IgD-negative memory B cell (primary cell): ENCODE measurements at regions not wholly inside any gene's neighbourhood (a gene's known extent, or its start where the extent isn't known, plus 50 kb on each side); places are given as distances from the start of the nearest gene placed in this dataset.
A peak's percentile ranks its signal among the peaks of the same experiment; 100 is the strongest.

Source experiments
- H3K27ac Mint-ChIP-seq, 3 donors: one replicate each; pipeline ENCODE4 v1.8.0; 2020 to 2022; ENCODE audit warnings: mild to moderate bottlenecking in 3 of 3, mixed read lengths in 3 of 3, moderate library complexity in 1 of 3
- H3K27me3 Mint-ChIP-seq: one replicate; pipeline ENCODE4 v1.8.0; 2021; ENCODE audit warnings: mixed read lengths
- H3K36me3 Mint-ChIP-seq: one replicate; pipeline ENCODE4 v1.8.0; 2020; ENCODE audit warnings: mild to moderate bottlenecking, mixed read lengths
- H3K4me1 Mint-ChIP-seq, 3 donors: one replicate each; pipeline ENCODE4 v1.8.0; 2020 to 2022; ENCODE audit warnings: mixed read lengths in 3 of 3, mild to moderate bottlenecking in 1 of 3
- H3K4me3 Mint-ChIP-seq, 4 donors: one replicate each; pipeline ENCODE4 v1.8.0; 2020 to 2022; ENCODE audit warnings: mild to moderate bottlenecking in 4 of 4, mixed read lengths in 4 of 4, moderate library complexity in 3 of 4
- H3K9me3 Mint-ChIP-seq, 3 donors: one replicate each; pipeline ENCODE4 v1.8.0; 2020 to 2021; ENCODE audit warnings: mixed read lengths in 3 of 3, mild to moderate bottlenecking in 1 of 3

DNA sequence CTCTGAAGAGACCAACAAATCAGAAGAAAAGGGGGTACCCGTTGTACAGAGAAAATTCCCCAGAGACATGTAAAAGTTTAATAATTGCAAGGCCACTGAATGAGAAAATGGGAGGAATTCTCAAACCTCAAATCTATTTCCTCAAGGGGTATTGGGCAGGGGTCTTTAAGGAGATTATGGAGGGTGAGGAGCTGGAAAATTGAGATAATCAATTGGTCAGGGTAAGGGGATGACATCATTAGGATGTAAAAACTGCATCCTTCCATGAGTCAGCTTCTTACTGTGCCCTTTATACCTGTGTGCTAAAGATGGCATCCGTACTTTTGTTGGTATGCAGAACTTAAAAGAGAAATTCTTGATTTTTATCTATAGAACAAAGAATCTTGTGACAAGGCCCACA, 641.5 kb downstream of the LRFN5 start:
- H3K4me3 Mint-ChIP-seq = no peak overlapping the region
- peaks cover 2% of the 10 kb centered on the region for H3K36me3 Mint-ChIP-seq
- no peak overlapping the region for H3K27ac Mint-ChIP-seq
- peaks cover 2 to 9% (median 3%) of the 10 kb centered on the region in 3 donors for H3K9me3 Mint-ChIP-seq
- H3K4me1 Mint-ChIP-seq = peaks cover 0 to 4% (median 1%) of the 10 kb centered on the region in 3 donors
- H3K27me3 Mint-ChIP-seq = no peaks in the 10 kb centered on the region

DNA sequence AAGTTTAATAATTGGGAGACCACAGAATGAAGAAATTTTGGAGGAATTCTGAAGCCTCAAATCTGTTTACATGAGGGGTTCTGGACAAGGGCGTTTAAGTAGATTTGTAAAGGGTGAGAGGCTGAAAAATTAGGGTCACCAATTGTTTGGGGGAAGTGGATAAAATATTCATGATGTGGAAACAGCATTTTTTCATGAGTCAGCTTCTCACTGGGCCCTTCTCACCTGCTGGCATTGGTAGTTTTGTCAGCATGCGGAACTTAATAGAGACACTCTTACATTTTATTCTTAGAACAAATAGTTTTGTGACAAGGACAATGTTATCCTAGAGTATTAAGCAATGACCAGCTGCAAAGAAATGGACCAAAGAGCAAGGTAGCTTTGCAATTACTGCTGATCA, 634.4 kb downstream of the LRFN5 start:
- H3K36me3 Mint-ChIP-seq = peaks cover 4% of the 10 kb centered on the region
- H3K4me1 Mint-ChIP-seq = no peaks in the 10 kb centered on the region
- no peaks in the 10 kb centered on the region for H3K27me3 Mint-ChIP-seq
- H3K4me3 Mint-ChIP-seq = no peak overlapping the region
- H3K9me3 Mint-ChIP-seq = peaks cover 2 to 13% (median 4%) of the 10 kb centered on the region in 3 donors
- H3K27ac Mint-ChIP-seq = no peak overlapping the region

DNA sequence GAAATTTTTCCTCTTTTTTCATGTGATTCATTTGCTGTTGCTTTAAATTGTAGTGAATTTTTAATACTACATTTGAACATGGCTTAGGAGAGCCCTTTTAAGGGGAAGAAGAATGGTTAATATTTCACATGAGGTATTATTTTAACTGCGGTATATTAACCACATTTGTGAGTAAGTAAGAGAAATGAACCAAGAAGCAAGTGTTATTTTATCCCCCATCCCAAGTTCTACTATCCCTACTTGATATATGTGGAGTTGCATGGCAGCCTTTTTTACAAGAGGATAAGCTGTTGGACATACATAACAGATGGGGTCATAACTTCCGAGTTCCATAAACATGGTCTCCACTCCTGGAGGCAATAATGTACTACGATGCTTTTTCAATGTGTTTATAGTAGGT, 623.3 kb downstream of the LRFN5 start:
- Mint-ChIP-seq H3K27ac (no peak overlapping the region), H3K27me3 (no peaks in the 10 kb centered on the region), H3K4me1 (peaks cover 0 to 3% (median 0%) of the 10 kb centered on the region in 3 donors), H3K9me3 (peaks cover 0 to 2% (median 0%) of the 10 kb centered on the region in 3 donors), H3K36me3 (no peaks in the 10 kb centered on the region), H3K4me3 (no peak overlapping the region)

DNA sequence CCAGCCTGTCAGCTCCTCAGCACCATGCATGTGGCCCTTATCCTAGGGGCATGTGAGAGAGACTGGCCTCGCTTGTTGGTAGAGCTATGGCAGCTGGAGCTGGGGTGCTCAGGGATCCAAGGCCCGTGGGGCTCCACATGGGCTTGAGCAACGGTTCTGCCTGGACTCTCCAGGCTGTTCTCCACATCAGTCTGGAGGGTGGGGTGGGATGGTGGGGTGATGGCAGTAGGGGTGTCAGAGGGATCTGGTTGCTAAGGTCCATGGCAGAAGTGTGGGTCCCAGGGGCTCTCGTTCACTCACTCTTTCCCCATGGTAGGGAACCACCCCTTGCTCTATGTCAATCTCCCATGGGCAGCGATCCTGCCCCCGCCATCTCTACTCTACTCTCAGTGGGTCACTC, 622.6 kb downstream of the LRFN5 start:
- H3K36me3 Mint-ChIP-seq = no peaks in the 10 kb centered on the region
- no peaks in the 10 kb centered on the region for H3K27me3 Mint-ChIP-seq
- no peak overlapping the region for H3K4me3 Mint-ChIP-seq
- peaks cover under 1 to 4% (median 1%) of the 10 kb centered on the region in 3 donors for H3K4me1 Mint-ChIP-seq
- no peak overlapping the region for H3K27ac Mint-ChIP-seq
- H3K9me3 Mint-ChIP-seq = peaks cover 0 to 2% (median 0%) of the 10 kb centered on the region in 3 donors

DNA sequence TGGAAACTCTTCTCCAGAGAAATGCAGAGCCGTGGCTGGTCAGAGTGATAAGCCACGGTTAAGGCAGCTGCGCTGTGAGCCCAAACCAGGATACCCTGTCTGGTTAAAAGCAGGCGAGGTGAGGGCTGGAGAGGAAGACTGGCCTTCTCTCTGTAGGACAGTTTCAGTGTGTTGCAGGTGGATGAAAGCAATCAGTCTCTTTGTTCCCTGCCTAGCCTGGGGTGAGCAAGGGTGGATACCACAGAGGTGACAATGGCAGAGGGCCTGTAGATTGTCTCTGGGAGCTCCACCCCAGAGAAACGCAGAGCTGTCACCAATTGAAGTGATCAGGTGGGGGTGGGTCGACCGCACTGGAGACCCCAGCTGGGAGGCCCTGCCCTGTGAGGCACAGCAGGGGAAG, 621.9 kb downstream of the LRFN5 start:
- no peaks in the 10 kb centered on the region for H3K27me3 Mint-ChIP-seq
- no peak overlapping the region for H3K27ac Mint-ChIP-seq
- peaks cover 4 to 10% (median 7%) of the 10 kb centered on the region in 3 donors for H3K4me1 Mint-ChIP-seq
- H3K4me3 Mint-ChIP-seq = no peak overlapping the region
- H3K36me3 Mint-ChIP-seq = no peaks in the 10 kb centered on the region
- peaks cover 0 to 2% (median 0%) of the 10 kb centered on the region in 3 donors for H3K9me3 Mint-ChIP-seq

DNA sequence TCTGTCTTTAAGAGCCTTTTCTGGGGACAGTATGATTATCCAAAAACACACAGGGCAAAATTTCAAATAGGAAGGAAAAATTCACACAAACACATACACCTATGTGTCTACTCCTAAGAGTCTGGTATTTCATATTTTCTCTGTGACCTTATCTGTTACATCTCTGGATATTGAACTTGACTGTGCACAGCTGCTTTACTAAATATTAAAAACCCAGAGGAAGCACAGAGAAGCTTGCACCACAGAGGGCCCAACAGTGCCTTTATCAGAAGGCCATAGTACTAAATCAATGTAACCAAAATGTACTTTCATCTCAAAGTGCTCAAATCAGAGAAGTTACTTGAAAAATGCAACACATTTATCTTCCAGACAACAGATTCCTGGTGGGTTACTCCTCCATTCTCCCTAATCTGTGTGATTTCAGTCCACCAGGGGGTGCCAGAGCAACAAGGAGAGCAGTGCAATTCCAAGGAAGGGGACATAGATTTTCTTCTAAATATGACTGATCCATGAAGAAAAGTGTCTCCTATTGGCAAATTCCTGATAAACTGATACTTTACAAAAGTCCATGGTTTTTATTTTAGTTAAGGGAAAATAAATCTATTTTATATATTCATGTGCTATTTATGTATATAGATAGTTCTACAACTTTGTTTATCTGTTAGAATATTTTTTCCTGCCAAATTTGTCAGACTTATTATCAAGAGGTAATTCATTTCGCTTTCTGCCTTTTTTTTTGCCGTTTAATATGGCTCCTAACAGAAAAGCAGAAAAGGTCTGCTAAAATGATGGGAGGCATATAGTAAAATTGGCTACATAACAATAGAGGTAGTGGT, 617.6 kb downstream of the LRFN5 start:
- Mint-ChIP-seq H3K4me3 (peak overlapping the region in 1 of 4 donors; percentile 61), H3K27me3 (no peaks in the 10 kb centered on the region), H3K27ac (no peak overlapping the region), H3K9me3 (no peaks in the 10 kb centered on the region), H3K4me1 (peaks cover 15 to 20% (median 18%) of the 10 kb centered on the region in 3 donors), H3K36me3 (no peaks in the 10 kb centered on the region)

DNA sequence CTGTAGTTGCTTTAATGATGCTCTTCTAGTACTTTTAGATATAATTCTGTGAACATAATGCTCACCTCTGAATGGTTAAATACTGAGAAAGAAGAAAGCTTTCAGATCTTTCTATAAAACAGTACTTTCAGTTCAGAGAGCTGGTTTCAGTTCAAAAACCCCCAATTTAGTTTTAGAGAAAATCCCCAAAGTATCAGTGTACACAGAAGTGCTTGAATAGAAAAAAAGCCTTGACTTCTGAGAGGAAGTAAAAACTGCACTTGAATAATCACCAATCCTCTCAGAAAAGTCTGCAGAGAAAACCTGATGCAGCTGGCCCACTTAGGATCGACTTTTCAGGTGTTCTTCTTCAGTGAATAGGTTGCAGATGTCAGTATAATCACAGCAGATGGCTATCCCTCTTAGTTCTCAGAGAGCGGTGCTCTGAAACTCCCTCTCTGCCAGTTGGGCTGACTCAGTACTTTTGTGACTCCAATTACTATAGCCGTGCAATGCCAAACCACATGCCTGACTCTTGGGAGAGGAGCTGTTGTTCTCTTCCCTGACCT, 616.3 kb downstream of the LRFN5 start:
- no peaks in the 10 kb centered on the region for H3K9me3 Mint-ChIP-seq
- peaks cover 15 to 20% (median 18%) of the 10 kb centered on the region in 3 donors for H3K4me1 Mint-ChIP-seq
- no peaks in the 10 kb centered on the region for H3K36me3 Mint-ChIP-seq
- H3K4me3 Mint-ChIP-seq = peak overlapping the region; percentile 3 to 41 (median 12)
- H3K27ac Mint-ChIP-seq = peak overlapping the region; percentile 19 to 92 (median 89)
- H3K27me3 Mint-ChIP-seq = no peaks in the 10 kb centered on the region

DNA sequence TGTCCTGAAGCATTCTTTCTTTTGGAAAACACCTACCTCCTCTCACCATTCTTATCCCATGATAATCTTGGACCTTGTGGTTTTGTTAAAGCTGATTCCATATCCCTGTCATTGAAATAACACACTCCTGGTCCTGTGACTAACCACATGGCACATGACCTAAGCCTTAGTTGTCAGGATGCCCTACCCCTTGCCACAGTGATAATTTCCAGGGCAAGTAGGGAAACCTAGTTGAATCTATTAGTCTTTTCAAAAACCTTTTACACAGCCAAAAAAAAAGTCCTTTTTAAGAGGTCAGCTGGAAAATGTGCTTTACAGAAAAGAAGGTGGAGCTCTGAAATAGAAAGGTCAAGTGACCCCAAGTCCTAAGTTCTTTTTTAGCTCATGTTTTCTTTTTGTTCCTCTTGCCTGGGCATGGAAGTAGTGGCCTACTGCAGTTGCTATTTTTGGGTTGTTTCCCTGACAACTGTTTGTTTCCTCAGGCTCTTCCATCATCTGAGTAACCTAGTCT, 608.4 kb downstream of the LRFN5 start:
- no peaks in the 10 kb centered on the region for H3K36me3 Mint-ChIP-seq
- no peaks in the 10 kb centered on the region for H3K9me3 Mint-ChIP-seq
- no peak overlapping the region for H3K27ac Mint-ChIP-seq
- peak overlapping the region in 1 of 4 donors; percentile 27 for H3K4me3 Mint-ChIP-seq
- no peaks in the 10 kb centered on the region for H3K27me3 Mint-ChIP-seq
- H3K4me1 Mint-ChIP-seq = peaks cover 0 to 7% (median 2%) of the 10 kb centered on the region in 3 donors

DNA sequence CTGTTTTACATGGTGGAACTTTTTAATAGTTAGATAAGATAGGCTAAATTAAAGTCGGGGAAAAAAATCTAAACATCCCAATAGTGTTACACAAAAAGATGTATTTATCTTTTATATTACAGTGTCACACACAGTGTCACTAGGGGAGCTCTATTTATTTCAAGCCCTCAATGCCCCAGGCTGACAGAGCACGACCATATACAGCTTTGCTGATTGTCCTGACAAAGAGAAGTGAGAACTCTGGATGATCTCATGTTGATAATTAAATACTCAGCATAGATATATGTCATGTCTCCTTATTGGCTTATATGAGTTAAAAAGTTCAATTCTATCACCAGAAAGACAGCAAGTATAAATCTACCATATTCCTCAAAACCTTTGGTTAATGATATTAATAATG, 594.3 kb downstream of the LRFN5 start:
- Mint-ChIP-seq H3K36me3 (no peaks in the 10 kb centered on the region), H3K9me3 (peaks cover 0 to 5% (median 3%) of the 10 kb centered on the region in 3 donors), H3K4me3 (no peak overlapping the region), H3K4me1 (no peaks in the 10 kb centered on the region), H3K27ac (no peak overlapping the region), H3K27me3 (no peaks in the 10 kb centered on the region)

DNA sequence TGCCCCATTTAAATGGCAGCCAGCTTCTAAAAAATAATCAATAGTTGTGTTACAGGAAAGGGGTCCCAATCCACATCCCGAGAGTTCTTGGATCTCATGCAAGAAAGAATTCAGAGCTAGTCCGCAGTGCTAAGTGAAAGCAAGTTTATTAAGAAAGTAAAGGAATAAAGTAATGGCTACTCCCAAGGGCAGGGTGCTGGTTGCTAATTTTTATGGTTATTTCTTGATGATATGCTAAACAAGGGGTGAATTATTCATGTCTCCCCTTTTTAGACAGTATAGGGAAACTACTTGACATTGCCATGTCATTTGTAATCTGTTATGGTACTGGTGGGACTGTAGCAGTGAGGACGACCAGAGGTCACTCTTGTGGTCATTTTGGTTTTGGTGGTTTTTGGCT, 591.3 kb downstream of the LRFN5 start:
- Mint-ChIP-seq H3K36me3 (no peaks in the 10 kb centered on the region), H3K4me3 (no peak overlapping the region), H3K9me3 (peaks cover 0 to 5% (median 0%) of the 10 kb centered on the region in 3 donors), H3K27me3 (no peaks in the 10 kb centered on the region), H3K27ac (no peak overlapping the region), H3K4me1 (peaks cover 0 to under 1% (median 0%) of the 10 kb centered on the region in 3 donors)

DNA sequence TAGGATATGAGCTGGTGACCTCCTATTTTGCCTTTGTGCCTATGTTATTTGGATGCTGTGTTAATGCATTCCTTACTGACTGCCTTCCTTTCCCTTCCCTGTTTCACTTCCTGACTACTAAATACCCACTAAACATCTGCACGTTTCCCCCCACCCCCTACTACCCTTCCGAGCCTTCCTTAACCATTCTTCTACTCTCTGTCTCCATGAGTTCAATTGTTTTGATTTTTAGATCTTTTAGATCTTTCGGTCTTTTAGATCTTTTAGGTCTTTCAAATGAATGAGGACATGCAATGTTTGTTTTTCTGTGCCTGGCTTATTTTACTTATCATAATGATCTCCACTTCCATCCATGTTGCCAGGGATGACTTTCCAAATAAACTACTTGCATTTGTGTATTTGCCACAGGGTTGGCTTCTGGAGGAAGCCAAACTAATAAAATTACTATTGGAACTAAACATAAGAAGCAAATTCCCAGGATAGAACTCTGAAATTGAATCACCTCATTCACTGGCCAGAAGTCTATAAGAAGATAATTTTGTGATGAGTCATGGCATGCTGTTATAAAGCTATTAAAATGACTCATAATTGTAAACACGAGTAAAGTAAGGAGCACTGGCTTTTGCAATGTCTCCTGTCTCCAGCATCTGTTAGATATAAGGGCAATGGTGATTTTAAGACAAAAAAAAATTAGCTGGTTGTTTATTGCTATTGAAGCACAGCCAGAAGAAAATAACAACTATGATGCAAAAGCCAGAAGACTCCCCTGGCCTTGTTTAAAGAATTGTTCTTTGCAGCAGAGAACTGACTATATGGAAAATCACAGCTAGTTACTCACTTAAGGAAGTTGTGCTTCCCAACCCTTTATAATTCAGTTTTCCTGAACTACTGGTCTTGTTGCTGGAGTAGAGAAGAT, 586.3 kb downstream of the LRFN5 start:
- peak overlapping the region in 1 of 3 donors; percentile 72 for H3K27ac Mint-ChIP-seq
- H3K4me1 Mint-ChIP-seq = peaks cover 0 to 4% (median 4%) of the 10 kb centered on the region in 3 donors
- H3K9me3 Mint-ChIP-seq = no peaks in the 10 kb centered on the region
- H3K27me3 Mint-ChIP-seq = no peaks in the 10 kb centered on the region
- no peak overlapping the region for H3K4me3 Mint-ChIP-seq
- peaks cover 2% of the 10 kb centered on the region for H3K36me3 Mint-ChIP-seq

DNA sequence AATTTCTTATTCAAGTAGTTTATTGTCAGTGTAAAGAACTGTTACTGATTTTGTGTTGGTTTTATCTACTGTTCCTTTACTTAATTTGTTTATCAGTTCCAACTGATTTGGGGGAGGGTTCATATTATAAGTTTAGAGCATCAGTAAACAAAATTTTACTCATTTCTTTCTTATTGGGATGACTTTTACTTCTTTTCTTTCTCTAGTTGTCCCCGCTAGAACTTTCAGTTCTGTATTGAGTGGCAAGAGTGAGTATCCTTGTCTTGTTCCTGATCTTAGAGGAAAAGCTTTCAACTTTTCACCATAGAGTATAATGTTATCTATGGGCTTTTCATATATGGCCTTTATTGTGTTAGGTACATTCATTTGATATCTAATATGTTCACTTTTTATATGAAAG, 584.1 kb downstream of the LRFN5 start:
- H3K4me3 Mint-ChIP-seq = no peak overlapping the region
- no peaks in the 10 kb centered on the region for H3K27me3 Mint-ChIP-seq
- H3K36me3 Mint-ChIP-seq = peaks cover 2% of the 10 kb centered on the region
- H3K9me3 Mint-ChIP-seq = no peaks in the 10 kb centered on the region
- H3K4me1 Mint-ChIP-seq = peaks cover 6 to 9% (median 9%) of the 10 kb centered on the region in 3 donors
- H3K27ac Mint-ChIP-seq = no peak overlapping the region

DNA sequence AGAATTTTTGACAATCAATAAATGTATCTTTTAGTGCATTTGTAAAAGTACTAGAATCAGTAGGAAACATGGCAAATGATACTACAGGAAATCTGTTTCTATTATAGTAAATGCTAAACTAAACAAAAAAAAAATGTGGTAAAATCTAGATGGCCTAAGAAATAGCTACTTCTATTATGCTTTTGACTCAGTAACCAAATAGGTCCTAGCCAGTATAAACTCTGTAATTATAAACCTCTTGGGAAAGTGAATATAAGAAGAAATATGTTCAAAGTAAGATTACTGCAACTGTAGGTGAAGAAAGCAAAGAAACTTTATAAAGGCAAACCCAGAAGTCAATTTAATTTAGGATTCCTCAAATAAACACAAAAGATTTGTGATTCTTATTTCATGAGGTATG, 581.2 kb downstream of the LRFN5 start:
- peaks cover 9% of the 10 kb centered on the region in 3 donors for H3K4me1 Mint-ChIP-seq
- H3K36me3 Mint-ChIP-seq = peaks cover 2% of the 10 kb centered on the region
- no peaks in the 10 kb centered on the region for H3K9me3 Mint-ChIP-seq
- H3K4me3 Mint-ChIP-seq = no peak overlapping the region
- H3K27ac Mint-ChIP-seq = no peak overlapping the region
- H3K27me3 Mint-ChIP-seq = no peaks in the 10 kb centered on the region

DNA sequence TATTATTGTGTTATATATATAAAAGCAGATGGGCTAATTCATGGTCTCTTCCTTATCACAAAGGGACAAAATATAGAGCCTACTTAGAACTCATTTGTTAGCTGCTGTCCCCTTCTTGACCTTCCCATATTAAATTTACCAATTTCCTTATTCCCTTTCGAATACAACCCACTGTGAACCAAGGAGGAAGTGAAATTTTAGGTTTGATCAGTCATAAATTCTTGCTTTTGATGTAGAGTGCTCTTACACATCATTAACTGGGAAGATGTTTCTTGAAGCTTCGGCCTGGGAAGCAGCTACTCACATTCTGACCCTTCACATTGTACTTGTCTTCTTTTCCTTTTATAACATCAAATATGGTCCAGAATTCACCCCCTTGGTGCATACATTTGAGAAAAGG, 579.0 kb downstream of the LRFN5 start:
- Mint-ChIP-seq H3K27me3 (no peaks in the 10 kb centered on the region), H3K4me3 (no peak overlapping the region), H3K27ac (no peak overlapping the region), H3K4me1 (peaks cover 7 to 9% (median 8%) of the 10 kb centered on the region in 3 donors), H3K36me3 (peaks cover 2% of the 10 kb centered on the region), H3K9me3 (peaks cover 0 to under 1% (median 0%) of the 10 kb centered on the region in 3 donors)

DNA sequence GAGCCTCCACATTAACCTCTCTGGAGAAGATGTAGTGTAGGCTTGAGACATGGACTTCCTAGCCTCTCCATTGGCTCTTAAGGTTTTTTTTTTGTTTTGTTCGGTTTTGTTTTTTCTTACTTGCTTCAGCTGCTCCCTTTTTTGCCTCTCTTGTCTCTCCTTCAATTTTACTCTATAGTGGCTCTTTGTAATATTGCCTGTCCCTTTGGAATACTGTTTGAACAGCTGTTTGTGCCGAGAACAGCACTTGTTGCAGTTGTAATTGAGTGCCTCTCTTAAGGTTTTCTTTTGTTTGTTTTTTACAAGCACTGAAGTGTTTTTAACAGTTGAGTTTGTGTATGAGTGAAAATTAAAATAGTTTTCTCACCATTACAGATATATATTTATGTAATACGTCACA, 567.7 kb downstream of the LRFN5 start:
- H3K4me1 Mint-ChIP-seq = peaks cover 0 to 2% (median 0%) of the 10 kb centered on the region in 3 donors

More for the DNA sequence above, 567.7 kb downstream of the LRFN5 start:
- Mint-ChIP-seq H3K27me3 (no peaks in the 10 kb centered on the region), H3K4me3 (no peak overlapping the region), H3K36me3 (no peaks in the 10 kb centered on the region), H3K9me3 (no peaks in the 10 kb centered on the region), H3K27ac (no peak overlapping the region)
